ENCODE measurements at regions not wholly inside any gene's neighbourhood (a gene's known extent, or its start where the extent isn't known, plus 50 kb on each side); places are given as distances from the start of the nearest gene placed in this dataset.

- no peak for TF ChIP-seq CTCF (IDR thresholded peaks at IDR 0.05; ENCODE audit: low read depth, low read length)
- no peak overlapping the region for H3K4me3 ChIP-seq (replicated peaks in 1 of 2; ENCODE audit: low read depth in 2 of 2, low read length in 2 of 2)
- no peak for DNase-seq (ENCODE audit: low read depth in 2 of 2)
Measured at GRCh38 chr3:1727242-1727641, 371.4 kb upstream of the CNTN4 start.

- H3K4me3 ChIP-seq (replicated peaks in 1 of 2; ENCODE audit: low read depth in 2 of 2, low read length in 2 of 2), result no peak overlapping the region
- DNase-seq (ENCODE audit: low read depth in 2 of 2), result no peak
- no peak for TF ChIP-seq CTCF (IDR thresholded peaks at IDR 0.05; ENCODE audit: low read depth, low read length)
Measured at GRCh38 chr3:1728510-1728909, 370.2 kb upstream of the CNTN4 start.

- no peak for TF ChIP-seq CTCF (IDR thresholded peaks at IDR 0.05; ENCODE audit: low read depth, low read length)
- no peak for DNase-seq (ENCODE audit: low read depth in 2 of 2)
Measured at GRCh38 chr3:1734494-1735122, 364.1 kb upstream of the CNTN4 start.

GRCh38 chr3:1752205-1752604, 346.5 kb upstream of the CNTN4 start:
- no peak for DNase-seq (ENCODE audit: low read depth in 2 of 2)
- H3K4me3 ChIP-seq (replicated peaks in 1 of 2; ENCODE audit: low read depth in 2 of 2, low read length in 2 of 2), result no peak overlapping the region
- no peak for TF ChIP-seq CTCF (IDR thresholded peaks at IDR 0.05; ENCODE audit: low read depth, low read length)

More at GRCh38 chr3:1734494-1735122, 364.1 kb upstream of the CNTN4 start:
- no peak overlapping the region for H3K4me3 ChIP-seq (replicated peaks in 1 of 2; ENCODE audit: low read depth in 2 of 2, low read length in 2 of 2)

GRCh38 chr3:1766384-1766783, 332.3 kb upstream of the CNTN4 start:
- DNase-seq (ENCODE audit: low read depth in 2 of 2), result no peak
- no peak overlapping the region for H3K4me3 ChIP-seq (replicated peaks in 1 of 2; ENCODE audit: low read depth in 2 of 2, low read length in 2 of 2)
- TF ChIP-seq CTCF (IDR thresholded peaks at IDR 0.05; ENCODE audit: low read depth, low read length), result no peak

GRCh38 chr3:1773679-1774078, 325.0 kb upstream of the CNTN4 start:
- H3K4me3 ChIP-seq (replicated peaks in 1 of 2; ENCODE audit: low read depth in 2 of 2, low read length in 2 of 2), result no peak overlapping the region
- no peak for TF ChIP-seq CTCF (IDR thresholded peaks at IDR 0.05; ENCODE audit: low read depth, low read length)
- DNase-seq (ENCODE audit: low read depth in 2 of 2), result no peak

- H3K4me3 ChIP-seq (replicated peaks in 1 of 2; ENCODE audit: low read depth in 2 of 2, low read length in 2 of 2), result no peak overlapping the region
- no peak for DNase-seq (ENCODE audit: low read depth in 2 of 2)
- no peak for TF ChIP-seq CTCF (IDR thresholded peaks at IDR 0.05; ENCODE audit: low read depth, low read length)
Measured at GRCh38 chr3:1774597-1774996, 324.1 kb upstream of the CNTN4 start.

Data from cardiac fibroblast (primary cell).